Neuronal stem cell (in vitro differentiated cells): ENCODE measurements at regions not wholly inside any gene's neighbourhood (a gene's known extent, or its start where the extent isn't known, plus 50 kb on each side); places are given as distances from the start of the nearest gene placed in this dataset.
"Not testable (repeated sequence)": the region's sequence is repeated elsewhere in the genome, so short reads cannot be mapped to it uniquely, and the experiment has no call there.

Experiments
- DNase-seq: peaks from one replicate; pipeline ENCODE4 v3.0.0-alpha.2; 2013; ENCODE audit warnings: low spot score
- H2AFZ ChIP-seq: one replicate; pipeline ENCODE4 v1.6.1; 2013; ENCODE audit warnings: mild to moderate bottlenecking, low read length, inconsistent platforms
- H2AK5ac ChIP-seq: 2 replicates; pipeline ENCODE4 v1.6.1; 2013; ENCODE audit warnings: low read depth, mild to moderate bottlenecking, inconsistent platforms, low read length, moderate library complexity, mixed read lengths
- H2BK120ac ChIP-seq: 2 replicates; pipeline ENCODE4 v1.6.1; 2013; ENCODE audit warnings: low read depth, mild to moderate bottlenecking, inconsistent platforms, low read length, moderate library complexity, mixed read lengths
- H2BK12ac ChIP-seq: one replicate; pipeline ENCODE4 v1.6.1; 2013; ENCODE audit warnings: low read length, inconsistent platforms
- H2BK15ac ChIP-seq: 2 replicates; pipeline ENCODE4 v1.6.1; 2013; ENCODE audit warnings: mild to moderate bottlenecking, low read length, inconsistent platforms, mixed read lengths
- H2BK5ac ChIP-seq: one replicate; pipeline ENCODE4 v1.6.1; 2013; ENCODE audit warnings: inconsistent platforms, mild to moderate bottlenecking, low read length, moderate library complexity
- H3K14ac ChIP-seq: one replicate; pipeline ENCODE4 v1.6.1; 2013; ENCODE audit warnings: low read length, inconsistent platforms
- H3K18ac ChIP-seq: 2 replicates; pipeline ENCODE4 v1.6.1; 2013; ENCODE audit warnings: low read length, inconsistent platforms
- H3K23ac ChIP-seq: 2 replicates; pipeline ENCODE4 v1.6.1; 2013; ENCODE audit warnings: low read depth, mild to moderate bottlenecking, mixed read lengths, low read length, inconsistent platforms; ENCODE audit not compliant: poor library complexity
- H3K27ac ChIP-seq: replicated peaks from 3 replicates; pipeline ENCODE4 v1.5.1; 2013; ENCODE audit warnings: low read length, inconsistent platforms
- H3K27me3 ChIP-seq, 3 experiments: 2 replicates each; pipeline ENCODE4 v1.6.1; 2013; ENCODE audit warnings: low read length in 3 of 3, mild to moderate bottlenecking in 2 of 3, inconsistent platforms in 1 of 3, low read depth in 1 of 3, mixed read lengths in 1 of 3, moderate library complexity in 1 of 3; ENCODE audit not compliant: control insufficient read depth in 3 of 3, insufficient read depth in 3 of 3
- H3K36me3 ChIP-seq, 2 donors: replicated peaks in 1 of 2; 2 replicates each; pipeline ENCODE4 v1.6.1; 2013; ENCODE audit warnings: low read length in 2 of 2; ENCODE audit not compliant: control insufficient read depth in 2 of 2, insufficient read depth in 2 of 2
- H3K4ac ChIP-seq: 2 replicates; pipeline ENCODE4 v1.6.1; 2013; ENCODE audit warnings: inconsistent platforms, mild to moderate bottlenecking, low read length, moderate library complexity
- H3K4me1 ChIP-seq, 2 donors: 1 replicate in 1 of 2; 2 replicates in 1 of 2; pipeline ENCODE4 v1.6.1; 2013; ENCODE audit warnings: low read length in 2 of 2, low read depth in 1 of 2; ENCODE audit not compliant: control insufficient read depth in 2 of 2, insufficient read depth in 1 of 2
- H3K4me2 ChIP-seq: one replicate; pipeline ENCODE4 v1.6.1; 2013; ENCODE audit warnings: mild to moderate bottlenecking, low read length, inconsistent platforms; ENCODE audit not compliant: insufficient read depth, poor library complexity, severe bottlenecking
- H3K4me3 ChIP-seq, 2 donors: 2 replicates each; pipeline ENCODE4 v1.5.1; 2013; ENCODE audit warnings: low read length in 2 of 2, mild to moderate bottlenecking in 2 of 2, inconsistent platforms in 1 of 2, moderate library complexity in 1 of 2
- H3K79me1 ChIP-seq: one replicate; pipeline ENCODE4 v1.6.1; 2013; ENCODE audit warnings: low read depth, mild to moderate bottlenecking, inconsistent platforms, low read length, moderate library complexity
- H3K9ac ChIP-seq: one replicate; pipeline ENCODE4 v1.6.1; 2013; ENCODE audit warnings: mild to moderate bottlenecking, low read depth, low read length, inconsistent platforms; ENCODE audit not compliant: poor library complexity
- H3K9me3 ChIP-seq, 2 donors: replicated peaks in 1 of 2; 2 replicates each; pipeline versions ENCODE3 to v1.6.1; 2013; ENCODE audit warnings: low read length in 2 of 2, mild to moderate bottlenecking in 2 of 2, inconsistent platforms in 1 of 2, low read depth in 1 of 2, mixed read lengths in 1 of 2, moderate library complexity in 1 of 2; ENCODE audit not compliant: control insufficient read depth in 2 of 2, insufficient read depth in 1 of 2
- H4K8ac ChIP-seq: one replicate; pipeline ENCODE4 v1.6.1; 2013; ENCODE audit warnings: low read depth, mild to moderate bottlenecking, inconsistent platforms, low read length, moderate library complexity
- H4K91ac ChIP-seq: one replicate; pipeline ENCODE4 v1.6.1; 2013; ENCODE audit warnings: low read length, low read depth, mild to moderate bottlenecking, inconsistent platforms; ENCODE audit not compliant: poor library complexity
- WGBS, 2 donors: extraction: QIAGEN DNeasy Blood & Tissue Kit; methylation state at CpG; one replicate each; pipeline ENCODE4 v1.1.7; 2013; ENCODE audit warnings: missing lambda C conversion rate in 2 of 2, mixed read lengths in 1 of 2; ENCODE audit not compliant: insufficient read length in 2 of 2, insufficient replicate concordance in 1 of 2; ENCODE audit errors: extremely low coverage in 2 of 2; 5-methylcytosine and 5-hydroxymethylcytosine counted together

GRCh38 chr16:65817066-65817465 is 549.4 kb upstream of the CDH5 start:
- H3K27ac ChIP-seq: no peak overlapping the region
- no peak overlapping the region for H3K4me3 ChIP-seq
- H4K8ac ChIP-seq: no peak overlapping the region
- H3K27me3 ChIP-seq: no peaks in the 10 kb centered on the region
- no peak overlapping the region for H3K18ac ChIP-seq
- peaks cover 0 to 4% of the 10 kb centered on the region in 2 donors for H3K4me1 ChIP-seq
- H3K79me1 ChIP-seq: no peaks in the 10 kb centered on the region
- no peak overlapping the region for H2BK12ac ChIP-seq
- H2BK5ac ChIP-seq: no peak overlapping the region
- no peak overlapping the region for H2BK15ac ChIP-seq
- H3K9me3 ChIP-seq: no peaks in the 10 kb centered on the region
- H3K9ac ChIP-seq: no peak overlapping the region
- no peak overlapping the region for H3K4ac ChIP-seq
- DNase-seq: no peak
- no peak overlapping the region for H2AFZ ChIP-seq
- no peak overlapping the region for H4K91ac ChIP-seq
- WGBS, 2 donors: no CpG with 5 or more reads among the region's 3 CpGs
- H3K14ac ChIP-seq: no peak overlapping the region
- H2BK120ac ChIP-seq: no peak overlapping the region
- H3K36me3 ChIP-seq: no peaks in the 10 kb centered on the region
- H2AK5ac ChIP-seq: no peak overlapping the region
- H3K4me2 ChIP-seq: no peak overlapping the region
- H3K23ac ChIP-seq: no peak overlapping the region

- Histone ChIP-seq H2BK12ac (no peak overlapping the region), H3K4me1 (peaks cover 0 to 4% of the 10 kb centered on the region in 2 donors), H4K8ac (no peak overlapping the region), H3K9me3 (no peaks in the 10 kb centered on the region), H3K27ac (no peak overlapping the region), H3K4me2 (no peak overlapping the region), H2AK5ac (no peak overlapping the region), H3K23ac (no peak overlapping the region), H3K4me3 (no peak overlapping the region), H4K91ac (no peak overlapping the region), H3K27me3 (no peaks in the 10 kb centered on the region), H2AFZ (no peak overlapping the region), H2BK15ac (no peak overlapping the region), H2BK5ac (no peak overlapping the region), H3K4ac (no peak overlapping the region), H2BK120ac (no peak overlapping the region), H3K79me1 (no peaks in the 10 kb centered on the region), H3K18ac (no peak overlapping the region), H3K9ac (no peak overlapping the region), H3K14ac (no peak overlapping the region), H3K36me3 (no peaks in the 10 kb centered on the region)
- DNase-seq: no peak
- WGBS, 2 donors: no CpG with 5 or more reads among the region's 2 CpGs
These were observed 549.9 kb upstream of the CDH5 start for GRCh38 chr16:65816556-65816955.

- Histone ChIP-seq H2BK12ac (no peak overlapping the region), H2BK5ac (no peak overlapping the region), H3K9me3 (no peaks in the 10 kb centered on the region), H2AFZ (no peak overlapping the region), H2BK15ac (no peak overlapping the region), H3K4me2 (no peak overlapping the region), H3K14ac (no peak overlapping the region), H3K36me3 (no peaks in the 10 kb centered on the region), H3K27ac (no peak overlapping the region), H3K27me3 (no peaks in the 10 kb centered on the region), H4K91ac (no peak overlapping the region), H4K8ac (no peak overlapping the region), H3K79me1 (no peaks in the 10 kb centered on the region), H3K9ac (no peak overlapping the region), H3K4me1 (peaks cover 0 to 4% of the 10 kb centered on the region in 2 donors), H3K18ac (no peak overlapping the region), H3K23ac (no peak overlapping the region), H2AK5ac (no peak overlapping the region), H2BK120ac (no peak overlapping the region), H3K4me3 (no peak overlapping the region), H3K4ac (no peak overlapping the region)
- no peak for DNase-seq
- WGBS, 2 donors: no CpG with 5 or more reads among the region's 1 CpG
These were observed 550.8 kb upstream of the CDH5 start for GRCh38 chr16:65815707-65816106.

GRCh38 chr16:65813879-65814278 is 552.6 kb upstream of the CDH5 start:
- H2AFZ ChIP-seq, H3K14ac ChIP-seq, H4K8ac ChIP-seq, H2BK5ac ChIP-seq, H3K4ac ChIP-seq, H2BK120ac ChIP-seq, H2BK12ac ChIP-seq, H3K4me2 ChIP-seq, H3K36me3 ChIP-seq, H3K9me3 ChIP-seq, H3K79me1 ChIP-seq, H3K27ac ChIP-seq, H3K4me1 ChIP-seq, DNase-seq, H2AK5ac ChIP-seq, H4K91ac ChIP-seq, H3K18ac ChIP-seq, H3K27me3 ChIP-seq, H3K4me3 ChIP-seq, H3K23ac ChIP-seq, H3K9ac ChIP-seq, H2BK15ac ChIP-seq: not testable (repeated sequence)
- WGBS, 2 donors: no CpG with 5 or more reads among the region's 7 CpGs
